ENCODE measurements at regions not wholly inside any gene's neighbourhood (a gene's known extent, or its start where the extent isn't known, plus 50 kb on each side); places are given as distances from the start of the nearest gene placed in this dataset.

- DNase-seq (ENCODE audit: extremely low spot score), result no peak
- no peaks in the 10 kb centered on the region for H3K27me3 ChIP-seq
- 73% methylated on average over 4 of the region's 4 CpGs for WGBS
- no peaks in the 10 kb centered on the region for H3K4me1 ChIP-seq
- TF ChIP-seq POLR2A (IDR thresholded peaks at IDR 0.05; ENCODE audit: low read depth), result no peak
- H3K9me3 ChIP-seq, result no peaks in the 10 kb centered on the region
- no peak overlapping the region for H3K4me3 ChIP-seq
- intact Hi-C loops (cut with DNase I), result no loop called here
- H3K36me3 ChIP-seq, result no peaks in the 10 kb centered on the region
- no peak overlapping the region for H3K27ac ChIP-seq (replicated peaks in 1 of 4)
These were observed 95.0 kb upstream of the KLF12 start for GRCh38 chr13:74229242-74229641.

DNA sequence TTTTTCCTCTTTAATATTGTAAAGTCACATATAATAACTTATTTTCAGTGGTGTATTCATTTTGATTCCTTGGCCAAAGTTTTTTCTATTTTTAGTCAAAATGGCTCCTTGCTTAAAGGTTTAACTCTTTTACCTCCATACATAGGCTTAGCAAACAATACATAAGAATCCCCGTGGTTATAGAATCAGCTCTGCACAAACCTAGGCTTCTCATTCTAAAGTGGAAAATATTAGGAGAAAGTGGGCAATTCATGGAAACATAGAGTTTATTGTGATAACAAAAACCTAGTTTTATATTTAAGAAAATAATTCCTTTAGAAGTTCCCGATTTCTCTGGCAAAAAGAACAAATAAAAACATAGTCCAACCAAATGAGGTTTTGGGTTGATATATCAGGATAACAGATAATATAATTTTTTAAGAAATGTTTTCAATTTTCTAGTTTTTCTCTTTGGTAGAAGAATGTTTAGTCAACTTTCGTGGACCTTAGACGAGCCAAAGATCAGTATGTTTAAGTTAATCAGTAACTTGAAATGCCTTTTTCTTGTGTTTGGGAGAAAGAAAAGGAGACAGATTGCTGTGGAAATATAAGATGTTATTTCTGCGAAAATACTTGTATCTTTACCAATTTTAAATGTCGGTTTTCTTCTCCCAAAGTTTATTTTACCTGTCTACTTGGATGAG is 93.4 kb upstream of the KLF12 start:
- no peaks in the 10 kb centered on the region for H3K36me3 ChIP-seq
- no peaks in the 10 kb centered on the region for H3K4me1 ChIP-seq
- 79% methylated on average over 6 of the region's 6 CpGs for WGBS
- no peak for DNase-seq (ENCODE audit: extremely low spot score)
- H3K27me3 ChIP-seq, result no peaks in the 10 kb centered on the region
- TF ChIP-seq EP300 (IDR thresholded peaks at IDR 0.05) (no peak), POLR2A (IDR thresholded peaks at IDR 0.05; ENCODE audit: low read depth) (no peak), POLR2AphosphoS5 (IDR thresholded peaks at IDR 0.05) (no peak)
- TF ChIP-seq, protein P1, sequence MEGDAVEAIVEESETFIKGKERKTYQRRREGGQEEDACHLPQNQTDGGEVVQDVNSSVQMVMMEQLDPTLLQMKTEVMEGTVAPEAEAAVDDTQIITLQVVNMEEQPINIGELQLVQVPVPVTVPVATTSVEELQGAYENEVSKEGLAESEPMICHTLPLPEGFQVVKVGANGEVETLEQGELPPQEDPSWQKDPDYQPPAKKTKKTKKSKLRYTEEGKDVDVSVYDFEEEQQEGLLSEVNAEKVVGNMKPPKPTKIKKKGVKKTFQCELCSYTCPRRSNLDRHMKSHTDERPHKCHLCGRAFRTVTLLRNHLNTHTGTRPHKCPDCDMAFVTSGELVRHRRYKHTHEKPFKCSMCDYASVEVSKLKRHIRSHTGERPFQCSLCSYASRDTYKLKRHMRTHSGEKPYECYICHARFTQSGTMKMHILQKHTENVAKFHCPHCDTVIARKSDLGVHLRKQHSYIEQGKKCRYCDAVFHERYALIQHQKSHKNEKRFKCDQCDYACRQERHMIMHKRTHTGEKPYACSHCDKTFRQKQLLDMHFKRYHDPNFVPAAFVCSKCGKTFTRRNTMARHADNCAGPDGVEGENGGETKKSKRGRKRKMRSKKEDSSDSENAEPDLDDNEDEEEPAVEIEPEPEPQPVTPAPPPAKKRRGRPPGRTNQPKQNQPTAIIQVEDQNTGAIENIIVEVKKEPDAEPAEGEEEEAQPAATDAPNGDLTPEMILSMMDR (IDR thresholded peaks at IDR 0.05), result no peak
- no peak overlapping the region for H3K4me3 ChIP-seq
- intact Hi-C loops (cut with DNase I), result no loop called here
- H3K27ac ChIP-seq (replicated peaks in 1 of 4), result no peak overlapping the region
- H3K9me3 ChIP-seq, result no peaks in the 10 kb centered on the region

- intact Hi-C loops (cut with DNase I), result no loop called here
- WGBS, result 87% methylated on average over 4 of the region's 4 CpGs
- Histone ChIP-seq H3K9me3 (no peaks in the 10 kb centered on the region), H3K4me1 (no peaks in the 10 kb centered on the region), H3K27me3 (no peaks in the 10 kb centered on the region), H3K4me3 (no peak overlapping the region), H3K36me3 (no peaks in the 10 kb centered on the region), H3K27ac (replicated peaks in 1 of 4) (no peak overlapping the region)
- DNase-seq (ENCODE audit: extremely low spot score), result no peak
- TF ChIP-seq EP300 (IDR thresholded peaks at IDR 0.05), result no peak
- no peak for TF ChIP-seq POLR2A (IDR thresholded peaks at IDR 0.05; ENCODE audit: low read depth)
- TF ChIP-seq, protein P1 (IDR thresholded peaks at IDR 0.05), result no peak
- no peak for TF ChIP-seq POLR2AphosphoS5 (IDR thresholded peaks at IDR 0.05)
These were observed 92.7 kb upstream of the KLF12 start for GRCh38 chr13:74226791-74227475.

GRCh38 chr13:74221752-74222151 is 87.5 kb upstream of the KLF12 start:
- no peak for DNase-seq (ENCODE audit: extremely low spot score)
- intact Hi-C loops (cut with DNase I), result no loop called here
- no peaks in the 10 kb centered on the region for H3K27me3 ChIP-seq
- no peak overlapping the region for H3K4me3 ChIP-seq
- WGBS, result 95% methylated on average over 2 of the region's 2 CpGs
- TF ChIP-seq POLR2A (IDR thresholded peaks at IDR 0.05; ENCODE audit: low read depth) (no peak), EP300 (IDR thresholded peaks at IDR 0.05) (no peak), POLR2AphosphoS5 (IDR thresholded peaks at IDR 0.05) (no peak)
- TF ChIP-seq, protein P1 (IDR thresholded peaks at IDR 0.05), result no peak
- H3K4me1 ChIP-seq, result peaks cover 0 to 14% (median 6%) of the 10 kb centered on the region in 4 donors
- no peak overlapping the region for H3K27ac ChIP-seq (replicated peaks in 1 of 4)
- no peaks in the 10 kb centered on the region for H3K9me3 ChIP-seq
- H3K36me3 ChIP-seq, result no peaks in the 10 kb centered on the region

DNA sequence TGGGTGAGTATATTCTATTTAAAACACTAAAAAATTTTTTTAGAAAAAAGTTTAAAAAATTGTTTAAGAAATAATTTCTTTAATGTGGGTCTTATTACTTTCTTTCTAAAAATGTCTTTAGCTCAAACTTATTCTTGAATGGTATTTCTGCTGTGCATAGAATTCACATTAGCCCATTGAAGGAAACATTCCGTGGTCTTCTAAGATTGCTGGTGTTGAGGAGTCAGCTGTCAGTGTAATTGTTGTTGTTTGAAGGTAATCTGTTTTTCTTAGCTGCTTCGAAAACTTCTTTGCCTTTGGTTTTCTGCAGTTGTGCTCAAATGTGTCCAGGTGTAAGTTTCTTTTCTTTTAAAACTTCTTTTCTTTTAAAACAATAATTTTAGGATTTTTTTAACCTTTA is 85.4 kb upstream of the KLF12 start:
- no peaks in the 10 kb centered on the region for H3K27me3 ChIP-seq
- intact Hi-C loops (cut with DNase I), result no loop called here
- no peak for DNase-seq (ENCODE audit: extremely low spot score)
- WGBS, result 74% methylated on average over 2 of the region's 2 CpGs
- no peaks in the 10 kb centered on the region for H3K36me3 ChIP-seq
- H3K9me3 ChIP-seq, result no peaks in the 10 kb centered on the region
- TF ChIP-seq POLR2AphosphoS5 (IDR thresholded peaks at IDR 0.05), result no peak
- TF ChIP-seq POLR2A (IDR thresholded peaks at IDR 0.05; ENCODE audit: low read depth), result no peak
- TF ChIP-seq, protein P1 (IDR thresholded peaks at IDR 0.05), result no peak
- no peak overlapping the region for H3K27ac ChIP-seq (replicated peaks in 1 of 4)
- H3K4me1 ChIP-seq, result peaks cover 0 to 14% (median 6%) of the 10 kb centered on the region in 4 donors
- H3K4me3 ChIP-seq, result no peak overlapping the region
